ENCODE measurements at regions not wholly inside any gene's neighbourhood (a gene's known extent, or its start where the extent isn't known, plus 50 kb on each side); places are given as distances from the start of the nearest gene placed in this dataset.

DNA sequence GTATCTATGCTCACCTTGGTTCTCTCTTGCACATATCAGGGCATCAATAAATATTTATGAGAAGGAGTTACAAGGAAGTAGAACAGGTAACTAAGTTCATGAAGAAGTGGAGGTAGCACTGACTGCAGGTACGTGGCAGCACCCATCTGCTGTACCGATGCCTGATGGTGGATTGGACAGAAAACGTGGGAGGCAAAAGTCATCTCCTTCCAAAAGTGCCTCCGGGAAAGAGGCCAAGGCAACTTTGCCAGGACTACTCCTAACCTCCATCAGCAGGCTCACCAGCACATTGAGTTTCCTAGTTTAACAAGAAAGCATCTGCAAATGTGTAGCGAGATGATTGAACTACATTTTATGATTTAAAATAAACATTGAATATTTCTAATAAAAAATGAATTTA, 248.8 kb downstream of the ANKRD7 start:
- no peak for DNase-seq (ENCODE audit: low spot score)
- no peaks in the 10 kb centered on the region for H3K27me3 ChIP-seq (replicated peaks; ENCODE audit: insufficient read depth, low read depth, low read length, poor library complexity)
- intact Hi-C loops (cut with micrococcal nuclease; ENCODE audit: unreplicated experiment), result no loop called here
- no peaks in the 10 kb centered on the region for H3K36me3 ChIP-seq (ENCODE audit: insufficient read depth, low read length, poor library complexity, severe bottlenecking)
- ChIA-PET POLR2A (ENCODE audit: low non-redundant PET) (no interaction called here), CTCF (no interaction called here)
- TF ChIP-seq CTCF (conservative IDR thresholded peaks at IDR 0.05; ENCODE audit: low read depth, low read length), result no peak
- TF ChIP-seq EZH2 (IDR thresholded peaks at IDR 0.05; ENCODE audit: borderline replicate concordance, low read depth, low read length, poor library complexity, severe bottlenecking), result no peak
- no peaks in the 10 kb centered on the region for H3K4me1 ChIP-seq (ENCODE audit: insufficient read depth, low read length, poor library complexity, severe bottlenecking)
- no peaks in the 10 kb centered on the region for H3K9me3 ChIP-seq (ENCODE audit: low read depth, low read length, poor library complexity, severe bottlenecking)
- H3K4me3 ChIP-seq (ENCODE audit: low read depth, low read length, poor library complexity, severe bottlenecking), result no peak overlapping the region
- no peak overlapping the region for H3K27ac ChIP-seq (ENCODE audit: low read depth, low read length, poor library complexity, severe bottlenecking)
- no TSS peak for BruUV-seq (replicated peaks)

GRCh38 chr7:118476036-118476435, 251.5 kb downstream of the ANKRD7 start:
- Histone ChIP-seq H3K9me3 (ENCODE audit: low read depth, low read length, poor library complexity, severe bottlenecking) (no peaks in the 10 kb centered on the region), H3K27ac (ENCODE audit: low read depth, low read length, poor library complexity, severe bottlenecking) (no peak overlapping the region), H3K36me3 (ENCODE audit: insufficient read depth, low read length, poor library complexity, severe bottlenecking) (no peaks in the 10 kb centered on the region), H3K27me3 (replicated peaks; ENCODE audit: insufficient read depth, low read depth, low read length, poor library complexity) (no peaks in the 10 kb centered on the region), H3K4me1 (ENCODE audit: insufficient read depth, low read length, poor library complexity, severe bottlenecking) (no peaks in the 10 kb centered on the region), H3K4me3 (ENCODE audit: low read depth, low read length, poor library complexity, severe bottlenecking) (no peak overlapping the region)
- POLR2A ChIA-PET (ENCODE audit: low non-redundant PET), result no interaction called here
- intact Hi-C loops (cut with micrococcal nuclease; ENCODE audit: unreplicated experiment), result no loop called here
- no peak for DNase-seq (ENCODE audit: low spot score)
- BruUV-seq (replicated peaks), result no TSS peak
- CTCF ChIA-PET, result no interaction called here
- TF ChIP-seq CTCF (conservative IDR thresholded peaks at IDR 0.05; ENCODE audit: low read depth, low read length) (no peak), EZH2 (IDR thresholded peaks at IDR 0.05; ENCODE audit: borderline replicate concordance, low read depth, low read length, poor library complexity, severe bottlenecking) (no peak)

GRCh38 chr7:118477036-118477435, 252.5 kb downstream of the ANKRD7 start:
- no peak overlapping the region for H3K27ac ChIP-seq (ENCODE audit: low read depth, low read length, poor library complexity, severe bottlenecking)
- intact Hi-C loops (cut with micrococcal nuclease; ENCODE audit: unreplicated experiment), result no loop called here
- H3K4me1 ChIP-seq (ENCODE audit: insufficient read depth, low read length, poor library complexity, severe bottlenecking), result no peaks in the 10 kb centered on the region
- ChIA-PET POLR2A (ENCODE audit: low non-redundant PET) (no interaction called here), CTCF (no interaction called here)
- H3K27me3 ChIP-seq (replicated peaks; ENCODE audit: insufficient read depth, low read depth, low read length, poor library complexity), result no peaks in the 10 kb centered on the region
- H3K9me3 ChIP-seq (ENCODE audit: low read depth, low read length, poor library complexity, severe bottlenecking), result no peaks in the 10 kb centered on the region
- no peak for TF ChIP-seq CTCF (conservative IDR thresholded peaks at IDR 0.05; ENCODE audit: low read depth, low read length)
- no peak for TF ChIP-seq EZH2 (IDR thresholded peaks at IDR 0.05; ENCODE audit: borderline replicate concordance, low read depth, low read length, poor library complexity, severe bottlenecking)
- BruUV-seq (replicated peaks), result no TSS peak
- no peaks in the 10 kb centered on the region for H3K36me3 ChIP-seq (ENCODE audit: insufficient read depth, low read length, poor library complexity, severe bottlenecking)
- no peak overlapping the region for H3K4me3 ChIP-seq (ENCODE audit: low read depth, low read length, poor library complexity, severe bottlenecking)
- DNase-seq (ENCODE audit: low spot score), result no peak

Measured in A673 (cell line).